KMS-11 (cell line): ENCODE measurements at regions not wholly inside any gene's neighbourhood (a gene's known extent, or its start where the extent isn't known, plus 50 kb on each side); places are given as distances from the start of the nearest gene placed in this dataset.

Experiments
- H2AFZ ChIP-seq: fragments of 200-600 bp; sonication (generic); 2 replicates; pipeline ENCODE4 v1.6.1; 2016; ENCODE audit warnings: antibody characterized with exemption, mixed run types, low read depth
- H3K27ac ChIP-seq: fragments of 200-600 bp; sonication (generic); 2 replicates; pipeline ENCODE4 v1.6.1; 2016; ENCODE audit warnings: mild to moderate bottlenecking, mixed run types
- H3K27me3 ChIP-seq: fragments of 200-600 bp; sonication (generic); 2 replicates; pipeline ENCODE4 v1.6.1; 2017; ENCODE audit warnings: mild to moderate bottlenecking, low read depth, mixed run types, moderate library complexity; ENCODE audit not compliant: insufficient read depth
- H3K36me3 ChIP-seq: fragments of 200-600 bp; sonication (generic); 2 replicates; pipeline ENCODE4 v1.6.1; 2017; ENCODE audit warnings: mild to moderate bottlenecking, mixed run types; ENCODE audit not compliant: insufficient read depth
- H3K4me1 ChIP-seq: fragments of 200-600 bp; sonication (generic); 2 replicates; pipeline ENCODE4 v1.6.1; 2016; ENCODE audit warnings: mild to moderate bottlenecking, low read depth, mixed run types; ENCODE audit not compliant: poor library complexity, severe bottlenecking
- H3K4me2 ChIP-seq: fragments of 200-600 bp; sonication (generic); 2 replicates; pipeline ENCODE4 v1.7.0; 2016; ENCODE audit warnings: mild to moderate bottlenecking, mixed run types
- H3K4me3 ChIP-seq: fragments of 200-600 bp; sonication (generic); IDR thresholded peaks from 2 replicates; pipeline ENCODE4 v1.6.1; 2017; ENCODE audit warnings: low read depth, low read length, mixed read lengths; ENCODE audit not compliant: insufficient read depth
- H3K79me2 ChIP-seq: fragments of 200-600 bp; sonication (generic); 2 replicates; pipeline ENCODE4 v1.6.1; 2016; ENCODE audit warnings: low read depth, mixed run types; ENCODE audit not compliant: insufficient read depth
- H3K9ac ChIP-seq: fragments of 200-600 bp; sonication (generic); 2 replicates; pipeline ENCODE4 v1.6.1; 2016; ENCODE audit warnings: mild to moderate bottlenecking, mixed run types
- H4K20me1 ChIP-seq: fragments of 200-600 bp; sonication (generic); 2 replicates; pipeline ENCODE4 v1.6.1; 2016; ENCODE audit warnings: mild to moderate bottlenecking, mixed run types; ENCODE audit not compliant: insufficient read depth
- CTCF ChIP-seq: fragments of 200-600 bp; sonication (generic); conservative IDR thresholded peaks from 2 replicates; pipeline ENCODE4 v1.6.1; 2017; ENCODE audit warnings: low read depth, mild to moderate bottlenecking, antibody characterized with exemption, low read length, moderate library complexity, mixed read lengths

- no peaks in the 10 kb centered on the region for H3K36me3 ChIP-seq
- H3K79me2 ChIP-seq, result no peaks in the 10 kb centered on the region
- peaks cover 61% of the 10 kb centered on the region; the same call in 1 of the 2 replicates for H3K27me3 ChIP-seq
- no peak overlapping the region for H3K27ac ChIP-seq
- no peak overlapping the region for H2AFZ ChIP-seq
- no peak overlapping the region for H3K4me3 ChIP-seq
- no peak for TF ChIP-seq CTCF
- H3K9ac ChIP-seq, result no peak overlapping the region
- no peaks in the 10 kb centered on the region for H4K20me1 ChIP-seq
- no peak overlapping the region for H3K4me2 ChIP-seq
- H3K4me1 ChIP-seq, result no peaks in the 10 kb centered on the region
These were observed 70.9 kb upstream of the POLG start for GRCh38 chr15:89405494-89405893.

- H4K20me1 ChIP-seq, result no peaks in the 10 kb centered on the region
- H3K27me3 ChIP-seq, result peaks cover 50% of the 10 kb centered on the region; the same call in 1 of the 2 replicates
These were observed 69.4 kb upstream of the POLG start for GRCh38 chr15:89404023-89404422.

GRCh38 chr15:89402518-89402805, 67.8 kb upstream of the POLG start:
- Histone ChIP-seq H2AFZ (no peak overlapping the region), H3K79me2 (no peaks in the 10 kb centered on the region), H3K27ac (no peak overlapping the region), H4K20me1 (no peaks in the 10 kb centered on the region), H3K27me3 (peaks cover 37% of the 10 kb centered on the region; the same call in 1 of the 2 replicates), H3K4me2 (no peak overlapping the region), H3K4me1 (no peaks in the 10 kb centered on the region), H3K4me3 (no peak overlapping the region), H3K36me3 (no peaks in the 10 kb centered on the region), H3K9ac (no peak overlapping the region)
- TF ChIP-seq CTCF, result no peak

More at GRCh38 chr15:89404023-89404422, 69.4 kb upstream of the POLG start:
- Histone ChIP-seq H3K4me3 (no peak overlapping the region), H3K79me2 (no peaks in the 10 kb centered on the region), H2AFZ (no peak overlapping the region), H3K4me2 (no peak overlapping the region), H3K36me3 (no peaks in the 10 kb centered on the region), H3K27ac (no peak overlapping the region), H3K4me1 (no peaks in the 10 kb centered on the region), H3K9ac (no peak overlapping the region)
- TF ChIP-seq CTCF, result no peak

GRCh38 chr15:89401631-89402517, 67.2 kb upstream of the POLG start:
- no peak overlapping the region for H3K27ac ChIP-seq
- no peaks in the 10 kb centered on the region for H3K4me1 ChIP-seq
- no peaks in the 10 kb centered on the region for H3K79me2 ChIP-seq
- no peak for TF ChIP-seq CTCF
- H3K9ac ChIP-seq, result no peak overlapping the region
- H3K36me3 ChIP-seq, result no peaks in the 10 kb centered on the region
- peaks cover 33% of the 10 kb centered on the region; the same call in 1 of the 2 replicates for H3K27me3 ChIP-seq
- no peak overlapping the region for H3K4me3 ChIP-seq
- H4K20me1 ChIP-seq, result no peaks in the 10 kb centered on the region
- no peak overlapping the region for H2AFZ ChIP-seq
- no peak overlapping the region for H3K4me2 ChIP-seq
